HCT116 (cell line): ENCODE measurements at regions not wholly inside any gene's neighbourhood (a gene's known extent, or its start where the extent isn't known, plus 50 kb on each side); places are given as distances from the start of the nearest gene placed in this dataset.

ENCODE experiments used
- ATAC-seq: fragments of 200-7000 bp; cut with Tn5 transposase; 2 replicates; pipeline ENCODE4 v1.9.1; 2020; ENCODE audit warnings: mild to moderate bottlenecking, moderate library complexity
- BruUV-seq: library from RNA; stranded (reverse); fragments of 400-500 nt; replicated peaks from 2 replicates; lab custom pipeline; 2021; lab: Mats Ljungman, UMichigan
- CTCF ChIA-PET: fragments of 300-600 bp; sonication (Branson Sonifier 250); formaldehyde crosslinking; loops from one replicate; lab custom pipeline; 2021; ENCODE audit warnings: antibody characterized with exemption; lab: Charles Lee
- POLR2A ChIA-PET: fragments of 300-600, 350-600 bp; sonication (Branson Sonifier 250); formaldehyde crosslinking; loops from one replicate; lab custom pipeline; 2021; ENCODE audit warnings: antibody characterized with exemption; lab: Charles Lee
- RAD21 ChIA-PET, 2 experiments: fragments of 300-600 bp; sonication (Branson Sonifier 250); formaldehyde crosslinking; loops; one replicate each; lab custom pipeline; 2023; ENCODE audit warnings: low total read pairs in 2 of 2; ENCODE audit not compliant: uncharacterized antibody in 2 of 2, unreplicated experiment in 2 of 2, low non-redundant PET in 1 of 2; lab: Charles Lee
- DNase-seq: peaks from one replicate; pipeline ENCODE4 v3.0.0-alpha.2; 2010; ENCODE audit warnings: low read depth, low spot score
- H2AFZ ChIP-seq: fragments of 200-600 bp; shearing (Covaris generic), sonication (generic); 2 replicates; pipeline ENCODE4 v1.6.1; 2017; ENCODE audit warnings: low read depth, mixed run types, mixed read lengths, antibody characterized with exemption, low read length; ENCODE audit not compliant: poor library complexity, severe bottlenecking
- H3K27ac ChIP-seq: 2 replicates; pipeline ENCODE4 v1.5.1; 2012; ENCODE audit warnings: low read depth, low read length
- H3K27me3 ChIP-seq: fragments of 200-600 bp; sonication (generic); 2 replicates; pipeline ENCODE4 v1.6.1; 2016; ENCODE audit warnings: mixed run types, low read length, mixed read lengths; ENCODE audit not compliant: insufficient read depth
- H3K36me3 ChIP-seq, 2 experiments: fragments of 200-500 bp in 1 of 2; fragments of 200-600 bp in 1 of 2; sonication (Bioruptor generic) in 1 of 2; sonication (generic) in 1 of 2; 2 replicates each; pipeline versions ENCODE4 v1.5.1 to v1.6.1; 2014 to 2016; ENCODE audit warnings: low read length in 2 of 2, inconsistent platforms in 1 of 2, mixed read lengths in 1 of 2, mixed run types in 1 of 2; ENCODE audit not compliant: insufficient read depth in 2 of 2, control insufficient read depth in 1 of 2
- H3K4me1 ChIP-seq, 2 experiments: fragments of 200-600 bp in 1 of 2; sonication (generic) in 1 of 2; 2 replicates each; pipeline versions ENCODE4 v1.5.1 to v1.6.1; 2012 to 2017; ENCODE audit warnings: low read length in 2 of 2, inconsistent platforms in 1 of 2, mild to moderate bottlenecking in 1 of 2, mixed read lengths in 1 of 2, mixed run types in 1 of 2, moderate library complexity in 1 of 2; ENCODE audit not compliant: insufficient read depth in 2 of 2, control insufficient read depth in 1 of 2
- H3K4me2 ChIP-seq: fragments of 200-600 bp; sonication (generic); 2 replicates; pipeline ENCODE4 v1.6.1; 2017; ENCODE audit warnings: mixed run types, low read length, mixed read lengths
- H3K4me3 ChIP-seq, 2 experiments: fragments of 200-600 bp in 1 of 2; sonication (generic) in 1 of 2; replicated peaks in 1 of 2; 2 replicates each; pipeline ENCODE4 v1.5.1; 2011 to 2016; ENCODE audit warnings: low read length in 2 of 2, control low read depth in 1 of 2, low read depth in 1 of 2, mild to moderate bottlenecking in 1 of 2, mixed read lengths in 1 of 2, mixed run types in 1 of 2
- H3K79me2 ChIP-seq: fragments of 200-600 bp; sonication (generic); 2 replicates; pipeline ENCODE4 v1.6.1; 2017; ENCODE audit warnings: mild to moderate bottlenecking, mixed run types, low read length, moderate library complexity, mixed read lengths; ENCODE audit not compliant: insufficient read depth
- H3K9ac ChIP-seq: fragments of 200-600 bp; sonication (generic); 2 replicates; pipeline ENCODE4 v1.6.1; 2016; ENCODE audit warnings: low read length, mixed read lengths
- H3K9me2 ChIP-seq: fragments of 200-600 bp; sonication (generic), shearing (Covaris generic); 2 replicates; pipeline ENCODE4 v1.6.1; 2017; ENCODE audit warnings: mixed run types, mild to moderate bottlenecking, moderate library complexity; ENCODE audit not compliant: insufficient read depth
- H3K9me3 ChIP-seq, 2 experiments: fragments of 200-500 bp in 1 of 2; fragments of 200-600 bp in 1 of 2; sonication (Bioruptor generic) in 1 of 2; sonication (generic) in 1 of 2; 2 replicates each; pipeline ENCODE4 v1.6.1; 2014 to 2017; ENCODE audit warnings: low read length in 2 of 2, mixed read lengths in 2 of 2, inconsistent platforms in 1 of 2, low read depth in 1 of 2, mild to moderate bottlenecking in 1 of 2, mixed run types in 1 of 2, moderate library complexity in 1 of 2; ENCODE audit not compliant: control insufficient read depth in 1 of 2, insufficient read depth in 1 of 2
- H4K20me1 ChIP-seq: fragments of 200-600 bp; sonication (generic), shearing (Covaris generic); 2 replicates; pipeline ENCODE4 v1.6.1; 2017; ENCODE audit warnings: mixed run types, mild to moderate bottlenecking, moderate library complexity; ENCODE audit not compliant: insufficient read depth
- ATF3 ChIP-seq: IDR thresholded peaks from 2 replicates; pipeline ENCODE4 v1.6.1; 2012
- CEBPB ChIP-seq: IDR thresholded peaks from 2 replicates; pipeline ENCODE4 v1.6.1; 2012; ENCODE audit warnings: low read depth
- EGR1 ChIP-seq: IDR thresholded peaks from 2 replicates; pipeline ENCODE4 v1.6.1; 2012; ENCODE audit warnings: low read depth
- EZH2 ChIP-seq: fragments of 200-600 bp; sonication (generic); IDR thresholded peaks from 2 replicates; pipeline ENCODE4 v1.6.1; 2017; ENCODE audit warnings: antibody characterized with exemption, mixed run types
- intact Hi-C: fragments of 100-400 bp; cut with micrococcal nuclease; formaldehyde crosslinking; loops from 2 replicates; pipeline ENCODE4 v1.10.0; 2022
- TF ChIP-seq, protein P1 (sequence below): IDR thresholded peaks from 2 replicates; pipeline ENCODE4 v1.6.1; 2012; ENCODE audit warnings: low read depth
- TF ChIP-seq, protein P2 (sequence below): IDR thresholded peaks from 2 replicates; pipeline ENCODE4 v1.6.1; 2012

GRCh38 chr4:27082776-27083175, 222.1 kb downstream of the STIM2 start:
- H3K27ac ChIP-seq = no peak overlapping the region
- H3K4me3 ChIP-seq = no peak overlapping the region
- H3K79me2 ChIP-seq = no peaks in the 10 kb centered on the region
- ChIA-PET POLR2A (no interaction called here), RAD21 (no interaction called here), CTCF (interaction anchor here (1.6 kb wide), 1 partner anchor 35 kb away, joined by 4 read pairs; no protein-coding TSS in a partner anchor)
- no peaks in the 10 kb centered on the region for H3K9me3 ChIP-seq
- no peaks in the 10 kb centered on the region for H4K20me1 ChIP-seq
- no peaks in the 10 kb centered on the region for H3K36me3 ChIP-seq
- peaks cover 0 to 7% of the 10 kb centered on the region in 2 experiments; a peak in 2 of 4 replicates for H3K4me1 ChIP-seq
- no peak for TF ChIP-seq EZH2
- TF ChIP-seq ATF3 = no peak
- TF ChIP-seq, protein P1, sequence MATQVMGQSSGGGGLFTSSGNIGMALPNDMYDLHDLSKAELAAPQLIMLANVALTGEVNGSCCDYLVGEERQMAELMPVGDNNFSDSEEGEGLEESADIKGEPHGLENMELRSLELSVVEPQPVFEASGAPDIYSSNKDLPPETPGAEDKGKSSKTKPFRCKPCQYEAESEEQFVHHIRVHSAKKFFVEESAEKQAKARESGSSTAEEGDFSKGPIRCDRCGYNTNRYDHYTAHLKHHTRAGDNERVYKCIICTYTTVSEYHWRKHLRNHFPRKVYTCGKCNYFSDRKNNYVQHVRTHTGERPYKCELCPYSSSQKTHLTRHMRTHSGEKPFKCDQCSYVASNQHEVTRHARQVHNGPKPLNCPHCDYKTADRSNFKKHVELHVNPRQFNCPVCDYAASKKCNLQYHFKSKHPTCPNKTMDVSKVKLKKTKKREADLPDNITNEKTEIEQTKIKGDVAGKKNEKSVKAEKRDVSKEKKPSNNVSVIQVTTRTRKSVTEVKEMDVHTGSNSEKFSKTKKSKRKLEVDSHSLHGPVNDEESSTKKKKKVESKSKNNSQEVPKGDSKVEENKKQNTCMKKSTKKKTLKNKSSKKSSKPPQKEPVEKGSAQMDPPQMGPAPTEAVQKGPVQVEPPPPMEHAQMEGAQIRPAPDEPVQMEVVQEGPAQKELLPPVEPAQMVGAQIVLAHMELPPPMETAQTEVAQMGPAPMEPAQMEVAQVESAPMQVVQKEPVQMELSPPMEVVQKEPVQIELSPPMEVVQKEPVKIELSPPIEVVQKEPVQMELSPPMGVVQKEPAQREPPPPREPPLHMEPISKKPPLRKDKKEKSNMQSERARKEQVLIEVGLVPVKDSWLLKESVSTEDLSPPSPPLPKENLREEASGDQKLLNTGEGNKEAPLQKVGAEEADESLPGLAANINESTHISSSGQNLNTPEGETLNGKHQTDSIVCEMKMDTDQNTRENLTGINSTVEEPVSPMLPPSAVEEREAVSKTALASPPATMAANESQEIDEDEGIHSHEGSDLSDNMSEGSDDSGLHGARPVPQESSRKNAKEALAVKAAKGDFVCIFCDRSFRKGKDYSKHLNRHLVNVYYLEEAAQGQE = no peak
- no peak for TF ChIP-seq EGR1
- TF ChIP-seq, protein P2, sequence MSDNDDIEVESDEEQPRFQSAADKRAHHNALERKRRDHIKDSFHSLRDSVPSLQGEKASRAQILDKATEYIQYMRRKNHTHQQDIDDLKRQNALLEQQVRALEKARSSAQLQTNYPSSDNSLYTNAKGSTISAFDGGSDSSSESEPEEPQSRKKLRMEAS = no peak
- TF ChIP-seq CEBPB = no peak
- ATAC-seq (no peak), DNase-seq (no peak)
- no peaks in the 10 kb centered on the region for H3K9me2 ChIP-seq
- H2AFZ ChIP-seq = no peak overlapping the region
- H3K4me2 ChIP-seq = no peak overlapping the region
- peaks cover 35% of the 10 kb centered on the region; the same call in 1 of the 2 replicates for H3K27me3 ChIP-seq
- no peak overlapping the region for H3K9ac ChIP-seq
- intact Hi-C loops = no loop called here
- BruUV-seq = no TSS peak
